ENCODE measurements at regions not wholly inside any gene's neighbourhood (a gene's known extent, or its start where the extent isn't known, plus 50 kb on each side); places are given as distances from the start of the nearest gene placed in this dataset.
"Not testable (repeated sequence)": the region's sequence is repeated elsewhere in the genome, so short reads cannot be mapped to it uniquely, and the experiment has no call there.

- TF ChIP-seq CTCF, POLR2A (IDR thresholded peaks at IDR 0.05): not testable (repeated sequence)
These were observed 87.8 kb upstream of the TANK start for GRCh38 chr2:161072436-161072835.

Data from esophagus squamous epithelium (tissue), 4 donors.